ENCODE measurements at regions not wholly inside any gene's neighbourhood (a gene's known extent, or its start where the extent isn't known, plus 50 kb on each side); places are given as distances from the start of the nearest gene placed in this dataset.
"Not testable (repeated sequence)": the region's sequence is repeated elsewhere in the genome, so short reads cannot be mapped to it uniquely, and the experiment has no call there.

DNA sequence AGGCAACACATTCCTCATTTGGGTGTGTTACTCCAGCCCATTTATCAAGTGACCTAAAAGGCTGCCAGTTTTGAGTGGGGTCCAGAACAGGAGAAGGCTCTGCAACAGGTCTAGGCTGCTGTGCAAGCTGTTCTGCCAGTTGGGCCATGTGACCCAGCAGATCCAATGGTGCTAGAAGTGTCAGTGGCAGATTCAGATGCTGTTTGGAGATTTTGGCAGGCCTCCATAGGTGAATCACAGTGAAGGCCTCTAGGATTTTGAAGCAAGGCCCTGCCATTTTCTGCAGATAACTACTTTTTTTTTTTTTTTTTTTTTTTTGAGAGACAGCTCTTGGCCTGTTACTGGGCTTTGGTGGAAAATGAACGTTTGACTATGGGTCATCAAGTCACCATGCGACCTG is 147.5 kb downstream of the GPR37 start:
- FAIRE-seq; H3K27ac ChIP-seq (ENCODE audit: extremely low read length, insufficient read depth, low read length); H3K27me3 ChIP-seq (ENCODE audit: control insufficient read depth in 1 of 2, insufficient read depth in 2 of 2, low read length in 2 of 2); H3K36me3 ChIP-seq (replicated peaks in 1 of 2; ENCODE audit: control insufficient read depth in 1 of 2, insufficient read depth in 2 of 2, low read length in 2 of 2); H2AFZ ChIP-seq (ENCODE audit: low read length); H3K79me2 ChIP-seq (ENCODE audit: insufficient read depth, low read length); H3K4me1 ChIP-seq (ENCODE audit: insufficient read depth, low read length); ATAC-seq; H3K4me2 ChIP-seq (ENCODE audit: low read depth, low read length); POLR2A ChIA-PET; H3K4me3 ChIP-seq (replicated peaks in 1 of 3; ENCODE audit: insufficient read depth in 1 of 3, low read depth in 2 of 3, low read length in 3 of 3); intact Hi-C loops (cut with micrococcal nuclease; ENCODE audit: unreplicated experiment); BruUV-seq (replicated peaks); DNase-seq (ENCODE audit: low spot score); CTCF ChIA-PET (ENCODE audit: low intra/inter-chr PET ratio, low total read pairs); in situ Hi-C loops (cut with HindIII; ENCODE audit: extremely low pct_ligation_motif_present, low pct_unique_long_range_greater_than_20kb); H4K20me1 ChIP-seq (ENCODE audit: insufficient read depth, low read length); H3K9ac ChIP-seq (ENCODE audit: insufficient read depth, low read depth, low read length): not testable (repeated sequence)
- peaks cover 66% of the 10 kb centered on the region for H3K9me3 ChIP-seq (ENCODE audit: low read length)
- 0% methylated on average over 2 of the region's 2 CpGs for whole genome bisulfite sequencing (ENCODE audit: low lambda C conversion rate)

GRCh38 chr7:124603066-124603465 is 162.5 kb downstream of the GPR37 start:
- DNase-seq (ENCODE audit: low spot score), result no peak
- intact Hi-C loops (cut with micrococcal nuclease; ENCODE audit: unreplicated experiment), result no loop called here
- no peak overlapping the region for H2AFZ ChIP-seq (ENCODE audit: low read length)
- H3K36me3 ChIP-seq (replicated peaks in 1 of 2; ENCODE audit: control insufficient read depth in 1 of 2, insufficient read depth in 2 of 2, low read length in 2 of 2), result no peaks in the 10 kb centered on the region
- TF ChIP-seq ZNF12 (CRISPR knock-in tag; IDR thresholded peaks at IDR 0.05) (no peak), E2F5 (CRISPR knock-in tag; conservative IDR thresholded peaks at IDR 0.05) (no peak), LRRFIP1 (CRISPR knock-in tag; conservative IDR thresholded peaks at IDR 0.05) (no peak), CENPX (CRISPR knock-in tag; IDR thresholded peaks at IDR 0.05) (no peak)
- H3K27ac ChIP-seq (ENCODE audit: extremely low read length, insufficient read depth, low read length), result no peak overlapping the region
- H3K79me2 ChIP-seq (ENCODE audit: insufficient read depth, low read length), result no peaks in the 10 kb centered on the region
- 6% methylated on average over 1 of the region's 1 CpG for WGBS (ENCODE audit: low lambda C conversion rate)
- ATAC-seq, result no peak
- POLR2A ChIA-PET, result no interaction called here
- no TSS peak for BruUV-seq (replicated peaks)
- no peaks in the 10 kb centered on the region for H4K20me1 ChIP-seq (ENCODE audit: insufficient read depth, low read length)
- peaks cover 6% of the 10 kb centered on the region; the same call in 1 of the 2 replicates for H3K9me3 ChIP-seq (ENCODE audit: low read length)
- no peaks in the 10 kb centered on the region for H3K4me1 ChIP-seq (ENCODE audit: insufficient read depth, low read length)
- in situ Hi-C loops (cut with HindIII; ENCODE audit: extremely low pct_ligation_motif_present, low pct_unique_long_range_greater_than_20kb), result no loop called here
- CTCF ChIA-PET (ENCODE audit: low intra/inter-chr PET ratio, low total read pairs), result no interaction called here
- no peak overlapping the region for H3K4me3 ChIP-seq (replicated peaks in 1 of 3; ENCODE audit: insufficient read depth in 1 of 3, low read depth in 2 of 3, low read length in 3 of 3)
- no peak for FAIRE-seq
- no peaks in the 10 kb centered on the region for H3K27me3 ChIP-seq (ENCODE audit: control insufficient read depth in 1 of 2, insufficient read depth in 2 of 2, low read length in 2 of 2)
- H3K4me2 ChIP-seq (ENCODE audit: low read depth, low read length), result no peak overlapping the region
- H3K9ac ChIP-seq (ENCODE audit: insufficient read depth, low read depth, low read length), result no peak overlapping the region
